ENCODE measurements at regions not wholly inside any gene's neighbourhood (a gene's known extent, or its start where the extent isn't known, plus 50 kb on each side); places are given as distances from the start of the nearest gene placed in this dataset.

DNA sequence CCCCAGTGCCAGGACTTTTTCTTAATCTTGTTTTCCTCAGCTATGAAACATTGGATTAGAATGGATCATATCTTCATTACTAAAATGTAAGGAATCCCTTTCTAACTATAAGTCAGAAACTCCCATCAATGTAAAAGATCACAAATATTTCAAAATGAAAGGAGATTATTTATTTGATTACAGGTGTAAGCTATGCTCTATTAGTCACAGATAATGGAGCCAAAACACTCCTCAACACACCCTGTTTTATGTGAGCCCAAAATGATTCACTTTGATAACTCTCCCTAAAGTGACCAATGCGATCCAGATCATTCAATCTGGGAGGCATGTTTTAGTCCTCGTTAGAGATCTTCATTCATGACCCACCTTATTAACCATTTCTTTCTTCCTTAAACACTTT is 566.7 kb upstream of the TENM3 start:
- TF ChIP-seq, protein P1, sequence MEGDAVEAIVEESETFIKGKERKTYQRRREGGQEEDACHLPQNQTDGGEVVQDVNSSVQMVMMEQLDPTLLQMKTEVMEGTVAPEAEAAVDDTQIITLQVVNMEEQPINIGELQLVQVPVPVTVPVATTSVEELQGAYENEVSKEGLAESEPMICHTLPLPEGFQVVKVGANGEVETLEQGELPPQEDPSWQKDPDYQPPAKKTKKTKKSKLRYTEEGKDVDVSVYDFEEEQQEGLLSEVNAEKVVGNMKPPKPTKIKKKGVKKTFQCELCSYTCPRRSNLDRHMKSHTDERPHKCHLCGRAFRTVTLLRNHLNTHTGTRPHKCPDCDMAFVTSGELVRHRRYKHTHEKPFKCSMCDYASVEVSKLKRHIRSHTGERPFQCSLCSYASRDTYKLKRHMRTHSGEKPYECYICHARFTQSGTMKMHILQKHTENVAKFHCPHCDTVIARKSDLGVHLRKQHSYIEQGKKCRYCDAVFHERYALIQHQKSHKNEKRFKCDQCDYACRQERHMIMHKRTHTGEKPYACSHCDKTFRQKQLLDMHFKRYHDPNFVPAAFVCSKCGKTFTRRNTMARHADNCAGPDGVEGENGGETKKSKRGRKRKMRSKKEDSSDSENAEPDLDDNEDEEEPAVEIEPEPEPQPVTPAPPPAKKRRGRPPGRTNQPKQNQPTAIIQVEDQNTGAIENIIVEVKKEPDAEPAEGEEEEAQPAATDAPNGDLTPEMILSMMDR (IDR thresholded peaks at IDR 0.05; ENCODE audit: low read length): no peak
- TF ChIP-seq EZH2phosphoT487 (IDR thresholded peaks at IDR 0.05; ENCODE audit: low read length): no peak

All from MM.1S (cell line).